ENCODE measurements at regions not wholly inside any gene's neighbourhood (a gene's known extent, or its start where the extent isn't known, plus 50 kb on each side); places are given as distances from the start of the nearest gene placed in this dataset.

DNA sequence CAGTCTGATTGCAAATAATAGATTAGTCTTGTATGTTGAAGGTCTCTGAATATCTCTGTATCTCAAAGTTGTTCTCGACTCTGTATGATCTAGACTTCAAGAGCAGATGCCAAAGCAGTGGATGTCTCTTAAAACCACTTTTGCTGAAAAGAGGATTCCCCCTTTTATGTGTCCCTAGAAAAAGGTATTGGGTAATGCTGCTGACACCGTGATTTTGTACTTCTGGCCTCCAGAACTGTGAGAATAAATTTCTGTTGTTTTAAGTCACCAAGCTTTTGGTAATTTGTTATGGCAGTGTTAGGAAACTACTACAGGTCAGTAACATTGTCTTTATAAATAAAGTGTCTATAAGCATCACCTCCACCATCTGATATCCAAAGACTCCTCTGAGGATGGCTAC is 85.3 kb upstream of the PIK3R1 start:
- TF ChIP-seq, protein P1, sequence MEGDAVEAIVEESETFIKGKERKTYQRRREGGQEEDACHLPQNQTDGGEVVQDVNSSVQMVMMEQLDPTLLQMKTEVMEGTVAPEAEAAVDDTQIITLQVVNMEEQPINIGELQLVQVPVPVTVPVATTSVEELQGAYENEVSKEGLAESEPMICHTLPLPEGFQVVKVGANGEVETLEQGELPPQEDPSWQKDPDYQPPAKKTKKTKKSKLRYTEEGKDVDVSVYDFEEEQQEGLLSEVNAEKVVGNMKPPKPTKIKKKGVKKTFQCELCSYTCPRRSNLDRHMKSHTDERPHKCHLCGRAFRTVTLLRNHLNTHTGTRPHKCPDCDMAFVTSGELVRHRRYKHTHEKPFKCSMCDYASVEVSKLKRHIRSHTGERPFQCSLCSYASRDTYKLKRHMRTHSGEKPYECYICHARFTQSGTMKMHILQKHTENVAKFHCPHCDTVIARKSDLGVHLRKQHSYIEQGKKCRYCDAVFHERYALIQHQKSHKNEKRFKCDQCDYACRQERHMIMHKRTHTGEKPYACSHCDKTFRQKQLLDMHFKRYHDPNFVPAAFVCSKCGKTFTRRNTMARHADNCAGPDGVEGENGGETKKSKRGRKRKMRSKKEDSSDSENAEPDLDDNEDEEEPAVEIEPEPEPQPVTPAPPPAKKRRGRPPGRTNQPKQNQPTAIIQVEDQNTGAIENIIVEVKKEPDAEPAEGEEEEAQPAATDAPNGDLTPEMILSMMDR (optimal IDR thresholded peaks at IDR 0.05 in 1 of 3, IDR thresholded peaks at IDR 0.05 in 1 of 3, conservative IDR thresholded peaks at IDR 0.05 in 1 of 3; ENCODE audit: extremely low read depth in 1 of 3, insufficient read depth in 2 of 3, low read length in 3 of 3) = no peak
- TF ChIP-seq EZH2 (IDR thresholded peaks at IDR 0.05; ENCODE audit: low read length) = no peak
